ENCODE measurements at regions not wholly inside any gene's neighbourhood (a gene's known extent, or its start where the extent isn't known, plus 50 kb on each side); places are given as distances from the start of the nearest gene placed in this dataset.
"Not testable (repeated sequence)": the region's sequence is repeated elsewhere in the genome, so short reads cannot be mapped to it uniquely, and the experiment has no call there.

- Histone ChIP-seq H3K4me3 (ENCODE audit: insufficient read depth, low read length, poor library complexity, severe bottlenecking) (no peak overlapping the region), H3K9ac (ENCODE audit: low read length) (no peak overlapping the region), H3F3A (ENCODE audit: insufficient read depth) (no peaks in the 10 kb centered on the region), H3K27me3 (ENCODE audit: low read length) (no peaks in the 10 kb centered on the region), H3K9me3 (ENCODE audit: insufficient read depth, low read length) (no peaks in the 10 kb centered on the region), H3K9me2 (replicated peaks; ENCODE audit: insufficient read depth, low read length) (no peaks in the 10 kb centered on the region), H3K4me2 (ENCODE audit: low read depth, low read length, poor library complexity, severe bottlenecking) (no peak overlapping the region), H3K27ac (ENCODE audit: low read depth, low read length) (no peak overlapping the region), H3K79me2 (ENCODE audit: insufficient read depth, low read length) (no peaks in the 10 kb centered on the region), H3K36me3 (ENCODE audit: low read length) (no peaks in the 10 kb centered on the region), H2AFZ (ENCODE audit: low read depth, low read length, severe bottlenecking) (no peak overlapping the region), H4K20me1 (ENCODE audit: low read depth, low read length) (no peaks in the 10 kb centered on the region)
- no peak for TF ChIP-seq CTCF (IDR thresholded peaks at IDR 0.05; ENCODE audit: insufficient read depth, low read length, poor library complexity, severe bottlenecking)
- TF ChIP-seq EZH2phosphoT487 (conservative IDR thresholded peaks at IDR 0.05; ENCODE audit: low read length): no peak
These were observed 53.3 kb upstream of the CYLC2 start for GRCh38 chr9:102941868-102942267.

GRCh38 chr9:102922526-102922925 is 72.6 kb upstream of the CYLC2 start:
- no peak overlapping the region for H3K4me3 ChIP-seq (ENCODE audit: insufficient read depth, low read length, poor library complexity, severe bottlenecking)
- H3K4me2 ChIP-seq (ENCODE audit: low read depth, low read length, poor library complexity, severe bottlenecking): no peak overlapping the region
- TF ChIP-seq EZH2phosphoT487 (conservative IDR thresholded peaks at IDR 0.05; ENCODE audit: low read length) (no peak), CTCF (IDR thresholded peaks at IDR 0.05; ENCODE audit: insufficient read depth, low read length, poor library complexity, severe bottlenecking) (no peak)
- H3K9me2 ChIP-seq (replicated peaks; ENCODE audit: insufficient read depth, low read length): no peaks in the 10 kb centered on the region
- no peaks in the 10 kb centered on the region for H3F3A ChIP-seq (ENCODE audit: insufficient read depth)
- H3K9me3 ChIP-seq (ENCODE audit: insufficient read depth, low read length): no peaks in the 10 kb centered on the region
- H4K20me1 ChIP-seq (ENCODE audit: low read depth, low read length): no peaks in the 10 kb centered on the region
- H3K27ac ChIP-seq (ENCODE audit: low read depth, low read length): no peak overlapping the region
- H3K36me3 ChIP-seq (ENCODE audit: low read length): no peaks in the 10 kb centered on the region
- H3K27me3 ChIP-seq (ENCODE audit: low read length): no peaks in the 10 kb centered on the region
- H3K79me2 ChIP-seq (ENCODE audit: insufficient read depth, low read length): no peaks in the 10 kb centered on the region
- no peak overlapping the region for H2AFZ ChIP-seq (ENCODE audit: low read depth, low read length, severe bottlenecking)
- H3K9ac ChIP-seq (ENCODE audit: low read length): no peak overlapping the region

- no peak overlapping the region for H3K27ac ChIP-seq (ENCODE audit: low read depth, low read length)
- no peaks in the 10 kb centered on the region for H3K9me3 ChIP-seq (ENCODE audit: insufficient read depth, low read length)
- no peak for TF ChIP-seq EZH2phosphoT487 (conservative IDR thresholded peaks at IDR 0.05; ENCODE audit: low read length)
- no peak for TF ChIP-seq CTCF (IDR thresholded peaks at IDR 0.05; ENCODE audit: insufficient read depth, low read length, poor library complexity, severe bottlenecking)
- H3K27me3 ChIP-seq (ENCODE audit: low read length): no peaks in the 10 kb centered on the region
- H2AFZ ChIP-seq (ENCODE audit: low read depth, low read length, severe bottlenecking): no peak overlapping the region
- no peaks in the 10 kb centered on the region for H4K20me1 ChIP-seq (ENCODE audit: low read depth, low read length)
- no peak overlapping the region for H3K4me2 ChIP-seq (ENCODE audit: low read depth, low read length, poor library complexity, severe bottlenecking)
- H3K79me2 ChIP-seq (ENCODE audit: insufficient read depth, low read length): no peaks in the 10 kb centered on the region
- no peaks in the 10 kb centered on the region for H3K36me3 ChIP-seq (ENCODE audit: low read length)
- H3K4me3 ChIP-seq (ENCODE audit: insufficient read depth, low read length, poor library complexity, severe bottlenecking): no peak overlapping the region
- H3K9ac ChIP-seq (ENCODE audit: low read length): no peak overlapping the region
- H3F3A ChIP-seq (ENCODE audit: insufficient read depth): no peaks in the 10 kb centered on the region
- H3K9me2 ChIP-seq (replicated peaks; ENCODE audit: insufficient read depth, low read length): no peaks in the 10 kb centered on the region; the same call in 1 of the 2 replicates
These were observed 83.9 kb upstream of the CYLC2 start for GRCh38 chr9:102911185-102911584.

GRCh38 chr9:102905795-102906194 is 89.3 kb upstream of the CYLC2 start:
- H3K27ac ChIP-seq (ENCODE audit: low read depth, low read length); H3K9me2 ChIP-seq (replicated peaks; ENCODE audit: insufficient read depth, low read length); H3K4me2 ChIP-seq (ENCODE audit: low read depth, low read length, poor library complexity, severe bottlenecking): not testable (repeated sequence)

More at GRCh38 chr9:102905795-102906194, 89.3 kb upstream of the CYLC2 start:
- H3K36me3 ChIP-seq (ENCODE audit: low read length); H3K9ac ChIP-seq (ENCODE audit: low read length); H3K4me3 ChIP-seq (ENCODE audit: insufficient read depth, low read length, poor library complexity, severe bottlenecking); H4K20me1 ChIP-seq (ENCODE audit: low read depth, low read length); H3K27me3 ChIP-seq (ENCODE audit: low read length); H3K9me3 ChIP-seq (ENCODE audit: insufficient read depth, low read length); H2AFZ ChIP-seq (ENCODE audit: low read depth, low read length, severe bottlenecking); H3F3A ChIP-seq (ENCODE audit: insufficient read depth); H3K79me2 ChIP-seq (ENCODE audit: insufficient read depth, low read length): not testable (repeated sequence)
